ENCODE measurements at regions not wholly inside any gene's neighbourhood (a gene's known extent, or its start where the extent isn't known, plus 50 kb on each side); places are given as distances from the start of the nearest gene placed in this dataset.

GRCh38 chr13:33767140-33767539 lies 50.8 kb upstream of the RFC3 start:
- DNase-seq (ENCODE audit: extremely low spot score), result no peak
- TF ChIP-seq, protein P1, sequence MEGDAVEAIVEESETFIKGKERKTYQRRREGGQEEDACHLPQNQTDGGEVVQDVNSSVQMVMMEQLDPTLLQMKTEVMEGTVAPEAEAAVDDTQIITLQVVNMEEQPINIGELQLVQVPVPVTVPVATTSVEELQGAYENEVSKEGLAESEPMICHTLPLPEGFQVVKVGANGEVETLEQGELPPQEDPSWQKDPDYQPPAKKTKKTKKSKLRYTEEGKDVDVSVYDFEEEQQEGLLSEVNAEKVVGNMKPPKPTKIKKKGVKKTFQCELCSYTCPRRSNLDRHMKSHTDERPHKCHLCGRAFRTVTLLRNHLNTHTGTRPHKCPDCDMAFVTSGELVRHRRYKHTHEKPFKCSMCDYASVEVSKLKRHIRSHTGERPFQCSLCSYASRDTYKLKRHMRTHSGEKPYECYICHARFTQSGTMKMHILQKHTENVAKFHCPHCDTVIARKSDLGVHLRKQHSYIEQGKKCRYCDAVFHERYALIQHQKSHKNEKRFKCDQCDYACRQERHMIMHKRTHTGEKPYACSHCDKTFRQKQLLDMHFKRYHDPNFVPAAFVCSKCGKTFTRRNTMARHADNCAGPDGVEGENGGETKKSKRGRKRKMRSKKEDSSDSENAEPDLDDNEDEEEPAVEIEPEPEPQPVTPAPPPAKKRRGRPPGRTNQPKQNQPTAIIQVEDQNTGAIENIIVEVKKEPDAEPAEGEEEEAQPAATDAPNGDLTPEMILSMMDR (IDR thresholded peaks at IDR 0.05; ENCODE audit: control extremely low read depth, extremely low read depth, low read depth, missing control alignments), result no peak
- ChIA-PET POLR2A (no interaction called here), CTCF (interaction anchor here (1.0 to 1.5 kb wide), 2 partner anchors 8 to 11 kb away, joined by 3 to 4 read pairs; no protein-coding TSS in a partner anchor)
